GM10266 (cell line): ENCODE measurements at regions not wholly inside any gene's neighbourhood (a gene's known extent, or its start where the extent isn't known, plus 50 kb on each side); places are given as distances from the start of the nearest gene placed in this dataset.

ENCODE experiments used
- DNase-seq: peaks from one replicate; pipeline ENCODE4 v3.0.0; 2012; ENCODE audit errors: extremely low spot score
- CTCF ChIP-seq: IDR thresholded peaks from 2 replicates; pipeline ENCODE4 v1.5.1; 2012; ENCODE audit warnings: mild to moderate bottlenecking, low read depth; ENCODE audit not compliant: control insufficient read depth, insufficient read depth; ENCODE audit errors: missing control alignments

- DNase-seq = no peak
- no peak for TF ChIP-seq CTCF
Measured at GRCh38 chr12:60191676-60192359, 596.0 kb downstream of the SLC16A7 start.

- TF ChIP-seq CTCF = no peak
- no peak for DNase-seq
Measured at GRCh38 chr12:60194678-60195077, 598.8 kb downstream of the SLC16A7 start.

GRCh38 chr12:60195483-60195882 lies 599.7 kb downstream of the SLC16A7 start:
- TF ChIP-seq CTCF = no peak
- no peak for DNase-seq

GRCh38 chr12:60196366-60196765 lies 600.5 kb downstream of the SLC16A7 start:
- no peak for DNase-seq
- no peak for TF ChIP-seq CTCF

- no peak for DNase-seq
- no peak for TF ChIP-seq CTCF
Measured at GRCh38 chr12:60197589-60197988, 601.8 kb downstream of the SLC16A7 start.

- TF ChIP-seq CTCF = no peak
- no peak for DNase-seq
Measured at GRCh38 chr12:60201891-60202290, 606.1 kb downstream of the SLC16A7 start.

- DNase-seq = no peak
- TF ChIP-seq CTCF = no peak
Measured at GRCh38 chr12:60205500-60205899, 609.7 kb downstream of the SLC16A7 start.
